Thymus (tissue), 11 donors: ENCODE measurements at regions not wholly inside any gene's neighbourhood (a gene's known extent, or its start where the extent isn't known, plus 50 kb on each side); places are given as distances from the start of the nearest gene placed in this dataset.

Source experiments
- DNase-seq, 9 donors: peaks; one replicate each; pipeline ENCODE4 v3.0.0-alpha.2; 2013; ENCODE audit warnings: low spot score in 9 of 9, low read depth in 6 of 9, missing footprints in 1 of 9
- H3K27ac ChIP-seq, 2 donors: one replicate each; pipeline ENCODE4 v1.5.1; 2013; ENCODE audit warnings: control low read depth in 1 of 2, low read depth in 1 of 2, low read length in 1 of 2, mild to moderate bottlenecking in 1 of 2, moderate library complexity in 1 of 2
- H3K27me3 ChIP-seq, 2 donors: one replicate each; pipeline ENCODE4 v1.5.1; 2013; ENCODE audit warnings: low read length in 1 of 2; ENCODE audit not compliant: control insufficient read depth in 2 of 2, insufficient read depth in 1 of 2
- H3K36me3 ChIP-seq, 2 donors: one replicate each; pipeline ENCODE4 v1.5.1; 2013; ENCODE audit warnings: low read length in 1 of 2, mild to moderate bottlenecking in 1 of 2, moderate library complexity in 1 of 2; ENCODE audit not compliant: control insufficient read depth in 2 of 2, insufficient read depth in 2 of 2
- H3K4me1 ChIP-seq, 2 donors: one replicate each; pipeline ENCODE4 v1.5.1; 2013; ENCODE audit warnings: low read length in 2 of 2; ENCODE audit not compliant: control insufficient read depth in 2 of 2, insufficient read depth in 2 of 2
- H3K4me3 ChIP-seq, 2 donors: one replicate each; pipeline ENCODE4 v1.5.1; 2013; ENCODE audit warnings: low read length in 2 of 2, control low read depth in 1 of 2, mild to moderate bottlenecking in 1 of 2
- H3K9me3 ChIP-seq, 2 donors: one replicate each; pipeline ENCODE4 v1.5.1; 2013; ENCODE audit warnings: low read length in 1 of 2, mild to moderate bottlenecking in 1 of 2; ENCODE audit not compliant: control insufficient read depth in 2 of 2, insufficient read depth in 1 of 2
- WGBS: extraction: QIAGEN DNeasy Blood & Tissue Kit; methylation state at CpG from one replicate; pipeline ENCODE4 v1.1.7; 2013; 5-methylcytosine and 5-hydroxymethylcytosine counted together
- donor health status: healthy.

GRCh38 chr7:106386958-106387357 lies 102.2 kb upstream of the NAMPT start:
- WGBS = 98% methylated on average over 5 of the region's 5 CpGs
- Histone ChIP-seq H3K36me3 (no peaks in the 10 kb centered on the region), H3K4me1 (no peaks in the 10 kb centered on the region), H3K27me3 (no peaks in the 10 kb centered on the region), H3K4me3 (no peak overlapping the region), H3K27ac (no peak overlapping the region), H3K9me3 (no peaks in the 10 kb centered on the region)
- no peak for DNase-seq

DNA sequence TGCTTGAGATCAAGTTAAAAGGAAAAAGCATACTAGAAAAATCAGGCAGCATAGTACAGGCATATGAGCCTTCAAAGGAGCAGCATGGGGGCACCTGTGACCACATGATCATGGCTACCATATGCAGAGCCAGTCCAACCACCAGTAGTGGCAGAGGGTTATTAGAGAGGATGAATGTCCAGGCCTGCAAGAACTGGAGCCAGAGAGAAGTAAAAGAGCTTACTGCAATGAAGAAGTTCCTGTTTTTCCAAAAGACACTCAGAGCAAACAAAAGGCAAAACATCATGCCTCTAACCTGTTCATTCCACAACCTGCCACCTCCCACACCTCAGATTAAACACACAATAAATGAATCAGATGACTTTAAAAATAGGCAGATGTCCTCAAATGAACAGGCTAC lies 99.6 kb upstream of the NAMPT start:
- no peaks in the 10 kb centered on the region for H3K36me3 ChIP-seq
- no peak overlapping the region for H3K27ac ChIP-seq
- H3K4me1 ChIP-seq = no peaks in the 10 kb centered on the region
- H3K9me3 ChIP-seq = no peaks in the 10 kb centered on the region
- H3K27me3 ChIP-seq = no peaks in the 10 kb centered on the region
- no peak for DNase-seq
- H3K4me3 ChIP-seq = no peak overlapping the region

GRCh38 chr7:106382929-106383328 lies 98.1 kb upstream of the NAMPT start:
- no peak for DNase-seq
- H3K27me3 ChIP-seq = no peaks in the 10 kb centered on the region
- no peaks in the 10 kb centered on the region for H3K9me3 ChIP-seq
- H3K4me3 ChIP-seq = no peak overlapping the region
- 98% methylated on average over 1 of the region's 1 CpG for WGBS
- H3K4me1 ChIP-seq = no peaks in the 10 kb centered on the region
- no peak overlapping the region for H3K27ac ChIP-seq
- no peaks in the 10 kb centered on the region for H3K36me3 ChIP-seq

GRCh38 chr7:106382129-106382528 lies 97.3 kb upstream of the NAMPT start:
- Histone ChIP-seq H3K4me3 (no peak overlapping the region), H3K27ac (no peak overlapping the region), H3K36me3 (no peaks in the 10 kb centered on the region), H3K9me3 (no peaks in the 10 kb centered on the region), H3K27me3 (no peaks in the 10 kb centered on the region), H3K4me1 (no peaks in the 10 kb centered on the region)
- no peak for DNase-seq
- 92% methylated on average over 1 of the region's 1 CpG for WGBS

- Histone ChIP-seq H3K27ac (no peak overlapping the region), H3K4me1 (no peaks in the 10 kb centered on the region), H3K4me3 (no peak overlapping the region), H3K9me3 (no peaks in the 10 kb centered on the region), H3K36me3 (no peaks in the 10 kb centered on the region), H3K27me3 (no peaks in the 10 kb centered on the region)
- 79% methylated on average over 2 of the region's 2 CpGs for WGBS
- DNase-seq = no peak
These were observed 96.5 kb upstream of the NAMPT start for GRCh38 chr7:106381252-106381651.

- H3K27ac ChIP-seq = no peak overlapping the region
- 96% methylated on average over 3 of the region's 3 CpGs for WGBS
- no peak overlapping the region for H3K4me3 ChIP-seq
- no peaks in the 10 kb centered on the region for H3K27me3 ChIP-seq
- DNase-seq = no peak
- no peaks in the 10 kb centered on the region for H3K4me1 ChIP-seq
- no peaks in the 10 kb centered on the region for H3K36me3 ChIP-seq
- H3K9me3 ChIP-seq = no peaks in the 10 kb centered on the region
These were observed 93.1 kb upstream of the NAMPT start for GRCh38 chr7:106377847-106378361.

DNA sequence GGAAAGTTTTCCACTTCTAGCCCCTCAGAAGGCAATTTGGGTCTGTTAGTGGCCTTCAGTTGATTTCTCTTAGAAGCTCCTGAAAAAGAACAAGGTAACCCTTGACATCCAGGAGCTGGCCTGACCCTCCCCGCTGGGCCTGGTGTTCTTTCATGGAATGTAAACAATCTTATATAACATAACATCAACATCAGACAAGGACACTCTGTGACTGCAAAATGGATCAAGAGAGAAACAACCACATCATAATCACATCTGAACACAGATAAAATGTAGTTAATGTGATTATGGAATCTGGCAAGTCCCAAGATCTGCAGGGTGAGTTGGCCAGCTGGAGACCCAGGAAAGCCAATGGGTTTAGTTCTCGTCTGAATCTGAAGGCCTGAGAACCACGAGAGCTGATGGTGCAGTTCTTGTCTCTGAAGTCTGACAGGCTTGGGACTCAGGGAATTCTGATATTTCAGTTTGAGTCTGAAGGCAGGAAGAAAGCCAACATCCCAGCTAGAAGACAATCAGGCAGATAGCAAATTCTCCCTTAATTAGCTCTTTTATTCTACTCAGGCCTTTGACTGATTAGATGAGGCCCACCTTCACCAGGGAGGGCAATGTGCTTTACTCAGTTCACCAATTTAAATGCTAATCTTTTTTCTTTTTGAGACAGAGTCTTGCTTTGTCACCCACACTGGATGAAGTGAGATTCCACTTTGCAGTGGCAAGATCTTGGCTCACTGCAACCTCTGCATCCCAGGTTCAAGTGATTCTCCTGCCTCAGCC lies 91.4 kb upstream of the NAMPT start:
- no peak for DNase-seq
- Histone ChIP-seq H3K4me1 (no peaks in the 10 kb centered on the region), H3K4me3 (no peak overlapping the region), H3K36me3 (no peaks in the 10 kb centered on the region), H3K27me3 (no peaks in the 10 kb centered on the region), H3K27ac (no peak overlapping the region), H3K9me3 (no peaks in the 10 kb centered on the region)
- 97% methylated on average over 3 of the region's 3 CpGs for WGBS

DNA sequence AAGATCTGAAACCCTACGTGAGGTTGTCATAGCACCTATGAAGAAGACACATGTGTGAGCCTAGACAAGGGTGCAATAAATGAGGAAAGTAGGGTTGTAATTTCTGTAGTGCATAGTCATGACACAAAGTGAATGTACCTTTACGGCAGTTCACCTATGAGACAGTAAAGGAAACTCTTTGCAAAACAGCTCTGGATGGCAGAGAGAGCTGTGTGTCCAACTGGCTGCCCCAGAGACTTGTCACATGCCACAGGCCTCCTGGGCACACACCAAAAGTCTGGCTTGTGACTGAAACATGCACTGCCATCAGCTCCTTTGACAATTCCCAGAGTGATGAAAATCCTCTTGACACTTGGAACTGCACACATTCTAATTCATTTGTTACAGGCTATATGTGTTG lies 90.7 kb upstream of the NAMPT start:
- H3K4me1 ChIP-seq = no peaks in the 10 kb centered on the region
- 96% methylated on average over 2 of the region's 2 CpGs for WGBS
- H3K27me3 ChIP-seq = no peaks in the 10 kb centered on the region
- DNase-seq = no peak
- no peaks in the 10 kb centered on the region for H3K9me3 ChIP-seq
- H3K4me3 ChIP-seq = no peak overlapping the region
- no peaks in the 10 kb centered on the region for H3K36me3 ChIP-seq
- no peak overlapping the region for H3K27ac ChIP-seq

DNA sequence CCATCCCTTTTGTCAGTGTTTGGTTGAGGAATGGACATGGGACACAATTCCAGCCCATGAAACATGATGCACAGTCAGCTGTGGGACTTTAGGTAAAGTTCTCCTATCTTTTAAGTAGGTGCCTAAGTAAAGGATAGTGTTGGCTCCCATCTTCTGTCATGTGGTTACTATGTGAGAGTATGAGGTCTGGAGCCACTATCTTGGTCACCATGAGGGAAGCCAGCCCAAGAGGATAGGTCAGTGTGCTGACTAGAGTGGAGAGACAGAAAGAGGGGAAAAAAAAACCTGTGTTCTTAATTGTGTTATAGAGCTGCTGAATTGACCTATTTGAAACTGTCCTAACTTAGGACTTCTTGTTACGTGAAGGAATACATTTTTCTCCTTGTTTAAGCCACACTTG lies 89.7 kb upstream of the NAMPT start:
- no peak overlapping the region for H3K4me3 ChIP-seq
- 94% methylated on average over 1 of the region's 1 CpG for WGBS
- no peaks in the 10 kb centered on the region for H3K36me3 ChIP-seq
- no peaks in the 10 kb centered on the region for H3K4me1 ChIP-seq
- DNase-seq = no peak
- no peaks in the 10 kb centered on the region for H3K27me3 ChIP-seq
- no peak overlapping the region for H3K27ac ChIP-seq
- no peaks in the 10 kb centered on the region for H3K9me3 ChIP-seq
